ENCODE measurements at regions not wholly inside any gene's neighbourhood (a gene's known extent, or its start where the extent isn't known, plus 50 kb on each side); places are given as distances from the start of the nearest gene placed in this dataset.

DNA sequence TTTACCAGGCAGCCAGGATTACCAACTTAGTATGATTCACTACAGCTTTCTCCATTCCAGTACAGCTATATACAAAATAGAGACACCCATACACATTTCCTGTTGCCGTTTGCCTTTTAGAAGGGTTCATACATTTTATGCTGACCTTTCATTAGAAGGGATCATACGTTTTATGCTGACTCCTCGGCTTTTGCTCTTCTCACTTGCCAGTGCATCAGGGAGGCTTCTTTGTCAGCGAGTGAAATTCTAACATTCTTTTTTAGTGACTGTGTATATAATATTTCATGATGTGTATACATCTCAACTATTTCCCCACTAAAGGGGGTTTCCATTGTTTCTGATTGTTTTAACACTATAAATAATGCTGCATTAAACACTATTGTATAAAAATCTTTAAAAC is 552.6 kb downstream of the TRIML1 start:
- no peak for TF ChIP-seq POLR2A (IDR thresholded peaks at IDR 0.05)
- TF ChIP-seq, protein P1, sequence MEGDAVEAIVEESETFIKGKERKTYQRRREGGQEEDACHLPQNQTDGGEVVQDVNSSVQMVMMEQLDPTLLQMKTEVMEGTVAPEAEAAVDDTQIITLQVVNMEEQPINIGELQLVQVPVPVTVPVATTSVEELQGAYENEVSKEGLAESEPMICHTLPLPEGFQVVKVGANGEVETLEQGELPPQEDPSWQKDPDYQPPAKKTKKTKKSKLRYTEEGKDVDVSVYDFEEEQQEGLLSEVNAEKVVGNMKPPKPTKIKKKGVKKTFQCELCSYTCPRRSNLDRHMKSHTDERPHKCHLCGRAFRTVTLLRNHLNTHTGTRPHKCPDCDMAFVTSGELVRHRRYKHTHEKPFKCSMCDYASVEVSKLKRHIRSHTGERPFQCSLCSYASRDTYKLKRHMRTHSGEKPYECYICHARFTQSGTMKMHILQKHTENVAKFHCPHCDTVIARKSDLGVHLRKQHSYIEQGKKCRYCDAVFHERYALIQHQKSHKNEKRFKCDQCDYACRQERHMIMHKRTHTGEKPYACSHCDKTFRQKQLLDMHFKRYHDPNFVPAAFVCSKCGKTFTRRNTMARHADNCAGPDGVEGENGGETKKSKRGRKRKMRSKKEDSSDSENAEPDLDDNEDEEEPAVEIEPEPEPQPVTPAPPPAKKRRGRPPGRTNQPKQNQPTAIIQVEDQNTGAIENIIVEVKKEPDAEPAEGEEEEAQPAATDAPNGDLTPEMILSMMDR (IDR thresholded peaks at IDR 0.05): no peak
- Histone ChIP-seq H3K4me1 (no peaks in the 10 kb centered on the region), H3K36me3 (no peaks in the 10 kb centered on the region), H3K4me3 (replicated peaks in 1 of 3) (no peak overlapping the region), H3K27me3 (no peaks in the 10 kb centered on the region), H3K27ac (no peak overlapping the region), H3K9me3 (no peaks in the 10 kb centered on the region)
- intact Hi-C loops (cut with DNase I): no loop called here
- 75 to 82% methylated on average over 4 of the region's 4 CpGs for WGBS, 2 donors
- no peak for DNase-seq

DNA sequence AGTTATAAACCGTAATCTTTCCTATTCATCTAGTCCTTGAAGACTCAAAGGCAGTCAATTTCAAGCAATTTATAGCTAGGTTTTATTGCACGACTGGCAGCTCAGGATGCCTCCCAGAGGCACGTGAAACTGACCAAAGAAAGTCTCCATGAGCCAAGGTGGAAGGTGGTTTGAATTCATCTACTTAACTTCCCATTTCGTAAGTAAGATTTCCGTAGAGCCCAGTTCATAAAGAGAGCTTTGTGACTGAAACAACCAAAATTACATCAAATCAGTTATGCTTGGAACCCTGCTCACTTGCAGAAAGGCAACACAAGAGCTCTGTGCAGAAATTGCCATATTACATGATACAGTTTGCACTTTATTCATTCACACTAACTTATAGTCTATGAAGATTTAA is 556.0 kb downstream of the TRIML1 start:
- no peak for TF ChIP-seq POLR2A (IDR thresholded peaks at IDR 0.05)
- TF ChIP-seq, protein P1 (IDR thresholded peaks at IDR 0.05): no peak
- Histone ChIP-seq H3K27me3 (no peaks in the 10 kb centered on the region), H3K36me3 (no peaks in the 10 kb centered on the region), H3K27ac (no peak overlapping the region), H3K4me3 (replicated peaks in 1 of 3) (no peak overlapping the region), H3K9me3 (no peaks in the 10 kb centered on the region), H3K4me1 (no peaks in the 10 kb centered on the region)
- WGBS, 2 donors: 79% methylated on average over 5 of the region's 5 CpGs
- intact Hi-C loops (cut with DNase I): no loop called here
- DNase-seq: no peak

GRCh38 chr4:188697243-188697642 is 558.0 kb downstream of the TRIML1 start:
- H3K36me3 ChIP-seq: no peaks in the 10 kb centered on the region
- intact Hi-C loops (cut with DNase I): no loop called here

DNA sequence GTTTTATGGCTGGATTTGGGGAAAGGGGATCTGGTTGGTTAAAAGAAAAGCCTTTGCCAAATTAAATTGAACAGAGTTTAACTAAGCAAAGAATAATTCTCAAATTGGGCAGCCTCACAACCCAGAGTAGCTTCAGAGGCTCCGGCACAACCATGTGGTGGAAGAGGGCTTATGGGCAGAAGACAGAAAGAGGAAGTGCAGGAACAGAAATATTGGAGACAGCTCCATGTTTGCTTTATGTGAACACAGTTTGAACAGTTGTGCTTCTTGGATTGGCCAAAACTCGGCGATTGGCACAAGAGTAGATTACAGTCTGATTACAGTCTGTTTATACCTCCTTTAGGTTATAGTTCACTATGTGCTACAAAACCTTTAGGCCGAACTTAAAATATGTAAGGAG is 562.7 kb downstream of the TRIML1 start:
- Histone ChIP-seq H3K4me3 (replicated peaks in 1 of 3) (no peak overlapping the region), H3K36me3 (no peaks in the 10 kb centered on the region), H3K9me3 (no peaks in the 10 kb centered on the region), H3K27me3 (no peaks in the 10 kb centered on the region), H3K4me1 (no peaks in the 10 kb centered on the region), H3K27ac (no peak overlapping the region)
- no peak for DNase-seq
- intact Hi-C loops (cut with DNase I): no loop called here
- no peak for TF ChIP-seq POLR2A (IDR thresholded peaks at IDR 0.05)
- TF ChIP-seq, protein P1 (IDR thresholded peaks at IDR 0.05): no peak
- 94 to 96% methylated on average over 4 of the region's 4 CpGs for WGBS, 2 donors

More at GRCh38 chr4:188697243-188697642, 558.0 kb downstream of the TRIML1 start:
- Histone ChIP-seq H3K9me3 (no peaks in the 10 kb centered on the region), H3K4me1 (no peaks in the 10 kb centered on the region), H3K4me3 (replicated peaks in 1 of 3) (no peak overlapping the region), H3K27ac (no peak overlapping the region), H3K27me3 (no peaks in the 10 kb centered on the region)
- no peak for TF ChIP-seq POLR2A (IDR thresholded peaks at IDR 0.05)
- TF ChIP-seq, protein P1 (IDR thresholded peaks at IDR 0.05): no peak
- WGBS, 2 donors: 88 to 92% methylated on average over 1 of the region's 1 CpG
- DNase-seq: no peak

DNA sequence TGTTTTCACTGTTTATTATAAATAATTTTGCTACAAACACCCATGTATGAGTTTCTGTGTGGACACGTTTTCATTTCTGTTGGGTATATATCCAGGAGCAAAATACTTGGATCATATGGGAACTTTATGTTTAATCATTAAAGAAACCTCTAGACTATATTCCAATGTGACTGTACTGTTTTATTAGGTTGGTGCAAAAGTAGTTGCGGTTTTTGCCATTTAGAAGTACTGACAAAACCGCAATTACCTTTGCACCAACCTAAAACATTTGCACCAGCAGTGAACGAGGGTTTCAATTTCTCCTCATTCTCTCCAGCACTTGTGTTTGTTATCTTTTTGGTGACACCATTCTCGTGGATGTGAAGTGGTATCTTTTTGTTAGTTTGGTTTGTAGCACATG is 565.0 kb downstream of the TRIML1 start:
- no peak for TF ChIP-seq POLR2A (IDR thresholded peaks at IDR 0.05)
- TF ChIP-seq, protein P1 (IDR thresholded peaks at IDR 0.05): no peak
- no peaks in the 10 kb centered on the region for H3K36me3 ChIP-seq
- no peak overlapping the region for H3K27ac ChIP-seq
- no peaks in the 10 kb centered on the region for H3K4me1 ChIP-seq
- WGBS, 2 donors: 75% methylated on average over 5 of the region's 5 CpGs
- H3K27me3 ChIP-seq: no peaks in the 10 kb centered on the region
- no peak for DNase-seq
- no peaks in the 10 kb centered on the region for H3K9me3 ChIP-seq
- H3K4me3 ChIP-seq (replicated peaks in 1 of 3): no peak overlapping the region
- intact Hi-C loops (cut with DNase I): no loop called here

Measured in thyroid gland (tissue), 4 donors.